ENCODE measurements at regions not wholly inside any gene's neighbourhood (a gene's known extent, or its start where the extent isn't known, plus 50 kb on each side); places are given as distances from the start of the nearest gene placed in this dataset.

DNA sequence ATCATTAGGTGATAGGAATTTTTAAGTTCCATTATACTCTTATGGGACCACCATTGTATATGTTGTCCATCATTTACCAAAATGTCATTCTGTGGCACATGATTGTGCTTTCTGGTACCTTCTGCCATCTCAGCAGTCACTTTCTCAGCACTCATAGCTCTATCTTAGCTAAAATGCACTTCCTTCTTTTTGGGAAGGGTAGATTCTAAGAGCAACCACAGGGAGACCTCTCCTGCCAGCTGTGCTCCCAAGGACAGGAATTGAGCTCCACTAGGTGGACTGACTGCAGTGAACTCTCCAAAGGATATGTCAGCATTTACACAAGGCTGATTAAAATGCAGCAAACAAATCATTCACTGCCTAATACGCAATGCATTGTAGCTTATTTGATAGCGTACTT lies 91.8 kb upstream of the OBI1 start:
- TF ChIP-seq, protein P1, sequence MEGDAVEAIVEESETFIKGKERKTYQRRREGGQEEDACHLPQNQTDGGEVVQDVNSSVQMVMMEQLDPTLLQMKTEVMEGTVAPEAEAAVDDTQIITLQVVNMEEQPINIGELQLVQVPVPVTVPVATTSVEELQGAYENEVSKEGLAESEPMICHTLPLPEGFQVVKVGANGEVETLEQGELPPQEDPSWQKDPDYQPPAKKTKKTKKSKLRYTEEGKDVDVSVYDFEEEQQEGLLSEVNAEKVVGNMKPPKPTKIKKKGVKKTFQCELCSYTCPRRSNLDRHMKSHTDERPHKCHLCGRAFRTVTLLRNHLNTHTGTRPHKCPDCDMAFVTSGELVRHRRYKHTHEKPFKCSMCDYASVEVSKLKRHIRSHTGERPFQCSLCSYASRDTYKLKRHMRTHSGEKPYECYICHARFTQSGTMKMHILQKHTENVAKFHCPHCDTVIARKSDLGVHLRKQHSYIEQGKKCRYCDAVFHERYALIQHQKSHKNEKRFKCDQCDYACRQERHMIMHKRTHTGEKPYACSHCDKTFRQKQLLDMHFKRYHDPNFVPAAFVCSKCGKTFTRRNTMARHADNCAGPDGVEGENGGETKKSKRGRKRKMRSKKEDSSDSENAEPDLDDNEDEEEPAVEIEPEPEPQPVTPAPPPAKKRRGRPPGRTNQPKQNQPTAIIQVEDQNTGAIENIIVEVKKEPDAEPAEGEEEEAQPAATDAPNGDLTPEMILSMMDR (IDR thresholded peaks at IDR 0.05; ENCODE audit: low read depth, low read length, missing control alignments) = no peak
- H3K4me3 ChIP-seq (ENCODE audit: low read depth, low read length) = no peak overlapping the region
- DNase-seq (ENCODE audit: low read depth) = no peak

DNA sequence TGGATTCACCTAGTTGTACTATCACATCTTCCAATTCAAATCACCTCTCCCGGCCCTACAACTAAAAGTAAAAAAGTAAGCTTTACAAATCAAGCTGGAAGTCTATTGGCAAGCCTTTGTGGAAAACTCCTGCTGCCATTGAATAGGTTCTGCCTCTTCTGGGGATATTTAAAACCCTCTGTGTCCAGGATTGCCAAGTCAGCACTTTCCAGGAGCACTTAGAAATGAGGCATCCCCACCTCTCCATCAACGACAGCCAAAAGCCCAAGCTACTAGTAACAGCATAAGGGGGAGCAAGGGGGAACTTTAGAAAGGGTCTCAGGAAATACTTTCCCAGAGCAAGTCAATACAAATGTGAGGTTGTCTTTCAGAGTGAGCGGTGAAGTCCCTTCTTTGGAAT lies 85.0 kb upstream of the OBI1 start:
- TF ChIP-seq, protein P1 (IDR thresholded peaks at IDR 0.05; ENCODE audit: low read depth, low read length, missing control alignments) = no peak
- H3K4me3 ChIP-seq (ENCODE audit: low read depth, low read length) = no peak overlapping the region
- no peak for DNase-seq (ENCODE audit: low read depth)

DNA sequence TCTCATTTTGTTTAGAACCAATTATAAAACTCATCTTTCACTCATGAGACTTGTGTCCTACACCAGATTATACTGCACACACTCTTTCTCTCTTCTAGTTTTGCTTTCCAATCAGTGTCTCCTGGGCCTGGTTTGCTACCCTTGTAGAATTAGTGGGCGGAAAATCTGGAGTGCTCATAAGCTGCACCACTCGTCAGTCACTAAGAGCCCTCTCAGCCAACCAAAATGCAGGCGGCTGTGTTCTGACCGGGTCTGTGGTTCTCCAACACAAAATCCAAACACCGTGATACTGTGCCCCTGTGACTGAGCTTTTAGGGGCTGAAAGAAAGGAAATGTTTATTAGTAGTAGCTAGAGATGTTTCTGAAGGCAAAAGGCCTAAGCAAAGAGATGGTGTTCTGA lies 83.7 kb upstream of the OBI1 start:
- TF ChIP-seq, protein P1 (IDR thresholded peaks at IDR 0.05; ENCODE audit: low read depth, low read length, missing control alignments) = no peak
- no peak for DNase-seq (ENCODE audit: low read depth)
- no peak overlapping the region for H3K4me3 ChIP-seq (ENCODE audit: low read depth, low read length)

DNA sequence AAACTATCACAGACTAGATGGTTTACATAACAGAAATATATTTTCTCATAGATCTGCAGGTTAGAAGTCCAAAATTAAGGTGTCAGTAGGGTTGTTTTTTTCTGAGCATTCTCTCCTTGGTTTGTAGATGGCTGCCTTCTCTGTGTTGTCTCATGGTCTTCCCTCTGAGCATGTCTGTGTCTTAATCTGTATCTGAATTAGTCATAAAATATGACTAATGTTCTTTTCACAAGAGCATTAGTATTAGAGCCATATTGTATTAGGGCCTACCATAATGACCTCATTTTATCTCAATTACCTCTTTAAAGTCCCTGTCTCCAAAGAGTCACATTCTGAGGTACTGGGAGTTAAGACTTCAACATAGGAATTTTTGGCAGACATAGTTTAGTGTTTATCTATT lies 77.2 kb upstream of the OBI1 start:
- no peak overlapping the region for H3K4me3 ChIP-seq (ENCODE audit: low read depth, low read length)
- DNase-seq (ENCODE audit: low read depth) = no peak
- TF ChIP-seq, protein P1 (IDR thresholded peaks at IDR 0.05; ENCODE audit: low read depth, low read length, missing control alignments) = no peak

DNA sequence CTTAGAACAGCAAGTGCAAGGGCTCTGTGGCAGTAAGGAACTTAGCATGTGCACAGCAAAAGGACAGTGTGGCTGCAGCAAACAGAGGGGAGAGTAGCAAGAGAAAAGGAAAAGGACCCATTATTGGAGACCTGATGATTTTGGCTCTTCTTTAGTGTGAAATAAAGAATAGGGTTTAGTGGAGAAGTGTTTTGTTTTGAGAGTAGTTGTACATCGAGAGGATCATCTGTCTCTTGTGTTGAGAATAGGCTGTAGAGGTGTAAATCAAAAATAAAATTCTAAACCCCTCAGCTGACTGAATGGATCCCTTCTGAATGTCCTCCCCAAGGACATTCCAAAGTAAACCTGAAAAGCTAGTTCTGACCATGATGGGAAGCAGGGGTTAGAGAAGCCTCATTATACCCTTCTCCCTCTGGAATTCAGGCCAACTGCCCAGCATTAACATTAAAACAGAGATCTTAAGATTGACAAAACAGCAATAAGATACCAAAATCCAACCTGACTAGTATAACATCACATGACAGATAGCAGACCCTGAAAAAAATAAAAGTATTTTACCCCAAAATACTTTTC lies 73.6 kb upstream of the OBI1 start:
- no peak for DNase-seq (ENCODE audit: low read depth)
- no peak overlapping the region for H3K4me3 ChIP-seq (ENCODE audit: low read depth, low read length)
- TF ChIP-seq, protein P1 (IDR thresholded peaks at IDR 0.05; ENCODE audit: low read depth, low read length, missing control alignments) = no peak

DNA sequence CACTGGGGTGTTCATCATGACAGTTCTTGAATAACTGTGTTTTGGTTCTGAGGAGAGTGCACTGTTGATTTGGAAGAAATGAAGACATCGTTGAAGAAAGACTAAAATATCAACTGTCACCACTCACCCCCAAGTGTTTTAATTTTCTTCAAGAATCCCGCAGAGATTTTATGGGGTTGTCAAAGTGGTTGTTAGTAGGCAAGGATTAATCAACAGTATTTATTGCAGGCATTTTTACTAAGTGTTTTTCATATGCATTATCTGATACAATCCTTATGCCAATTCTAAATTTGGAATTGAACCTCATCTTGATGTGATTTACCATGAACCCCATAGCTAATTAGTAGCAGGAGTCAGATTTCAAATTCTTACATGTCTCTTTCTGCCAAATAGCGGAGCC lies 63.7 kb upstream of the OBI1 start:
- no peak for DNase-seq (ENCODE audit: low read depth)
- TF ChIP-seq, protein P1 (IDR thresholded peaks at IDR 0.05; ENCODE audit: low read depth, low read length, missing control alignments) = no peak
- H3K4me3 ChIP-seq (ENCODE audit: low read depth, low read length) = no peak overlapping the region

DNA sequence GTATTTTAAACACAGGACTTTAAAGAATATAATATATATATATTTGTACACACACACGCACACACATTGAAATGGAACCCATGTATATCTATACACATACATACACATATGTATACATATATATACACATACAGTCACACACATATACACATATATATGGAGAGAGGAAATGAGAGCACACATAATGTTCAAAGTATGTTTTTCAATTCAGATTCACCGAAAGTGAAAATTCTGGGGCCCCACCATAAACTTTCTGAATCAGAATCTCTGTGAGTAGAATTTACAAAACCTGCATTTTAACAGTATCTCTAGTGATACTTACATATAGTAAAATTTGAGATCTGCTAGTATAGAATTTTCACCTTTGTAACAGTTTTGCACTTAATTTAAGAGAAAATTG lies 60.4 kb upstream of the OBI1 start:
- no peak overlapping the region for H3K4me3 ChIP-seq (ENCODE audit: low read depth, low read length)
- TF ChIP-seq, protein P1 (IDR thresholded peaks at IDR 0.05; ENCODE audit: low read depth, low read length, missing control alignments) = no peak
- no peak for DNase-seq (ENCODE audit: low read depth)
